Brain microvascular endothelial cell (primary cell): ENCODE measurements at regions not wholly inside any gene's neighbourhood (a gene's known extent, or its start where the extent isn't known, plus 50 kb on each side); places are given as distances from the start of the nearest gene placed in this dataset.

Source experiments
- DNase-seq: peaks from one replicate; pipeline ENCODE4 v3.0.0-alpha.2; 2020
- H3K27ac ChIP-seq: fragments of 250-450 bp; sonication (Bioruptor Pico); 2 replicates; pipeline ENCODE4 v1.5.1; 2020; ENCODE audit warnings: mild to moderate bottlenecking, moderate library complexity
- H3K27me3 ChIP-seq: fragments of 250-450 bp; sonication (Bioruptor Pico); replicated peaks from 2 replicates; pipeline ENCODE4 v1.5.1; 2020; ENCODE audit warnings: mild to moderate bottlenecking
- H3K36me3 ChIP-seq: fragments of 250-450 bp; sonication (Bioruptor Pico); replicated peaks from 2 replicates; pipeline ENCODE4 v1.5.1; 2020; ENCODE audit warnings: mild to moderate bottlenecking
- H3K4me3 ChIP-seq: 2 replicates; pipeline ENCODE4 v1.5.1; 2011; ENCODE audit warnings: low read depth, mild to moderate bottlenecking, control low read depth, low read length, moderate library complexity
- in situ Hi-C: cut with HindIII; loops from 2 replicates; pipeline ENCODE4 v1.10.0; 2017; ENCODE audit warnings: low sequenced_read_pairs, low pct_ligation_motif_present
- TF ChIP-seq, protein P1 (sequence below): IDR thresholded peaks from 2 replicates; pipeline ENCODE4 v1.5.1; 2011; ENCODE audit warnings: low read depth, mild to moderate bottlenecking, moderate library complexity, low read length, control low read depth, inconsistent platforms; ENCODE audit errors: missing control alignments

DNA sequence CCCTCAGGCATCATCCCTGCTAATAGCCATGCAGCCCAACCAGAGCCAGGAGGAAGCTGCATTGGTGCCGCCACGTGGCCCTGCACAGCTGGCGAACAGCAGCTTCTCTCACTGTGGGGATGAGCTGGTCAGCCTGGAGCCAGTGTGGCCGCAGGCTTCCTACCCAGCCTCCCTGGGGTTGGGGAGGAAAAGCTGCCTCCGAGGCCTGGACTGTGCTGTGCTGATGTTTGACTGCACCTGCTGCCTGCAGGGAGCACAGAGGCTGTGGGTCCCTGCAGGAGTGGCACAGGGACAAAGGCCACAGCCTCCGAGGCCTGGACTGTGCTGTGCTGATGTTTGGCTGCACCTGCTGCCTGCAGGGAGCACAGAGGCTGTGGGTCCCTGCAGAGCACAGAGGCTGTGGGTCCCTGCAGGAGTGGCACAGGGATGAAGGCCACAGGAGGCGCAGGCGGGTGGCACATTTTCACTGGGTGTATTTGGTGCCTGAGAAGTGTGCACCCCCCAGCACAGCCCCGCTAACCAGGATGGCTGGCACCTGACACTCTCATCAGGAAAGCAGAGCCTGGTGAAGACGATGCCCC is 83.9 kb downstream of the DLL1 start:
- TF ChIP-seq, protein P1, sequence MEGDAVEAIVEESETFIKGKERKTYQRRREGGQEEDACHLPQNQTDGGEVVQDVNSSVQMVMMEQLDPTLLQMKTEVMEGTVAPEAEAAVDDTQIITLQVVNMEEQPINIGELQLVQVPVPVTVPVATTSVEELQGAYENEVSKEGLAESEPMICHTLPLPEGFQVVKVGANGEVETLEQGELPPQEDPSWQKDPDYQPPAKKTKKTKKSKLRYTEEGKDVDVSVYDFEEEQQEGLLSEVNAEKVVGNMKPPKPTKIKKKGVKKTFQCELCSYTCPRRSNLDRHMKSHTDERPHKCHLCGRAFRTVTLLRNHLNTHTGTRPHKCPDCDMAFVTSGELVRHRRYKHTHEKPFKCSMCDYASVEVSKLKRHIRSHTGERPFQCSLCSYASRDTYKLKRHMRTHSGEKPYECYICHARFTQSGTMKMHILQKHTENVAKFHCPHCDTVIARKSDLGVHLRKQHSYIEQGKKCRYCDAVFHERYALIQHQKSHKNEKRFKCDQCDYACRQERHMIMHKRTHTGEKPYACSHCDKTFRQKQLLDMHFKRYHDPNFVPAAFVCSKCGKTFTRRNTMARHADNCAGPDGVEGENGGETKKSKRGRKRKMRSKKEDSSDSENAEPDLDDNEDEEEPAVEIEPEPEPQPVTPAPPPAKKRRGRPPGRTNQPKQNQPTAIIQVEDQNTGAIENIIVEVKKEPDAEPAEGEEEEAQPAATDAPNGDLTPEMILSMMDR: no peak
- Histone ChIP-seq H3K27me3 (no peaks in the 10 kb centered on the region), H3K27ac (no peak overlapping the region), H3K4me3 (no peak overlapping the region), H3K36me3 (no peaks in the 10 kb centered on the region)
- in situ Hi-C loops: no loop called here
- DNase-seq: no peak

DNA sequence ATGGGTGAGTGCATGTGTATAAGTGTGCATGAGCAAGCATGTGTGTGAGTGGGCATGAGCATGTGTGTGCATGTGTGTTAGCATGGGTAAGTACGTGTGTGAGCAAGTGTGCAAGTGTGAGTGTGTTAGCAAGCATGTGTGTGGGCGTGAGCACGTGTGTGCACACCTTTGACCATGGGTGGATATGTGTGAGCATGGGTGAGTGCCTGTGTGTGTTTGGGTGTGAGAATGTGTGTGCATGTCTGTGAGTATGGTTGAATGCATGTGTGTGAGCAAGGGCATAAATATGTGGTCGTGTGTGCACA is 84.6 kb downstream of the DLL1 start:
- no peak overlapping the region for H3K4me3 ChIP-seq
- no peak for DNase-seq
- TF ChIP-seq, protein P1: no peak
- H3K36me3 ChIP-seq: no peaks in the 10 kb centered on the region
- in situ Hi-C loops: no loop called here
- no peak overlapping the region for H3K27ac ChIP-seq
- no peaks in the 10 kb centered on the region for H3K27me3 ChIP-seq

DNA sequence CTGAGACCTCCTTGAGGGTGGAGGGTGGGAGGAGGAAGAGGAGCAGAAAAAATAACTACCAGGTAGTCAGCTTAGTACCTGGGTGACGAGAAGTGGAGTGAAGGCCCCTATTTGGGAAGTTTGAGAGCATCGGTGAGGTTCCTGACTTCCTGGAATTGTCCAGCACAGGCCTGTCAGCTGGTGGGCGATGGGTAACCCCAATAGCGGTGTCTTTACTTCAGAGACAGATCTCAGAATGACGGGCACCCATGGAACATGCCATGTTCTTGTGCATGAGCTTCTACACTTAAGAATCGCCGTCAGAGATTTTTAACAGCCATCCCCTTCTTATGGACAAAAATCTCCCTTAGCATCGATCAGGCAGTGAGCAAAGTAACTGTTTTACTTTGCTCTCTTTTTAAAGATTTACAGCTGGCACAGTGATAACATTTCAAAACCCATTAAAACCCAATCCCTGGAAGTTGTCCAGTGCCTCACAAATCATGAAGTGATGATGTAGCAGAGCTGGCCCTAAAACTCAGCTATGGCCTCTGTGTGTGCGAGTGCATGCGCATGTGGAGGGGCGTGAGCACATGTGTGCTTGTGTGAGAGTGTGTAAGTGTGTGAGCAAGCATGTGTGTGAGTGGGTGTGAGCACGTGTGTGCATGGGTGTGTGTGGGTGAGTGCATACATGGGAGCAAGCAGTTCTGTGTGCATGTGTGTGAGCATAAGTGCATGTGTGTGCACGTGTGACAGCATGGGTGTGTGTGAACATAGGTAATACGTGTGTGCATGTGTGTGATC is 85.2 kb downstream of the DLL1 start:
- no peak for DNase-seq
- Histone ChIP-seq H3K27ac (no peak overlapping the region), H3K27me3 (no peaks in the 10 kb centered on the region), H3K4me3 (no peak overlapping the region), H3K36me3 (no peaks in the 10 kb centered on the region)
- in situ Hi-C loops: no loop called here
- TF ChIP-seq, protein P1: no peak

DNA sequence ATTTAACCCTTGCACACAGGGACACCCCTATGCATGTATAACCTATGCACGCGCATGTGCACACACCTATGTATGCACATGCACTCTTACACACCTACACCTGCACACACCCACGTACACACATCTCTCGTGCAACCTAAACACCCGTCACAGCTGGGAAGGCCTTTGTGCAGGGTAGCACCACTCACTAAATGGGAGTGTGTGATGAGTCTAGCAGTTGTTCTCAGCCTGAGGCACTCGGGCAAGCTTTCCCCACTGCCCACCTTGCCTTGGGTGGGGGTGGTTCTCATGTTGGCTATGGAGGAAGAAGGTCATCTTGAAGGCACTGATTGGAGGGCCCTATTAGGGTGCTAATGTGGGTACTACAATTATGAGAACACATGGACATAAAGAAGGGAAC is 85.8 kb downstream of the DLL1 start:
- TF ChIP-seq, protein P1: no peak
- Histone ChIP-seq H3K27ac (no peak overlapping the region), H3K4me3 (no peak overlapping the region), H3K27me3 (no peaks in the 10 kb centered on the region), H3K36me3 (no peaks in the 10 kb centered on the region)
- no peak for DNase-seq
- in situ Hi-C loops: no loop called here

DNA sequence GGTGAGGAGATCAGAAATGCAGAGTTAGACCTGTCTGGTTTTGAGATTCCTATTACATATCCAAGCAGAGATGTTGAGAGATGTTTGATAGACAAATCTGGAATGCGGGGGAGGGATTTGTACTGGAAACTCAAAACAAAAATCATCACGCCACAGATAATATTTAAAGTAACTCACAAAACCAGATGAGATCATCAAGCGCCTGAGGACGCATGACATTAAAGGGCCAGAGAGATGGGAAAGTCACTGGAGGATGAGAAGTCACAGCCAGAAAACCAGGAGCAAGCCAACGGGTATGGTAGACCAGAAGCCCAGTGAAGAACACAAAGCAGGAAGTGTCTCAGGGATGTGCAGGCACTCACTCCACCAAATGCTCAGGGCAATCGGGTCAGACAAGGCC is 87.7 kb downstream of the DLL1 start:
- in situ Hi-C loops: no loop called here

More for the DNA sequence above, 87.7 kb downstream of the DLL1 start:
- no peaks in the 10 kb centered on the region for H3K36me3 ChIP-seq
- no peaks in the 10 kb centered on the region for H3K27me3 ChIP-seq
- no peak for DNase-seq
- TF ChIP-seq, protein P1: no peak
- H3K4me3 ChIP-seq: no peak overlapping the region
- H3K27ac ChIP-seq: no peak overlapping the region
